ENCODE measurements at regions not wholly inside any gene's neighbourhood (a gene's known extent, or its start where the extent isn't known, plus 50 kb on each side); places are given as distances from the start of the nearest gene placed in this dataset.

DNA sequence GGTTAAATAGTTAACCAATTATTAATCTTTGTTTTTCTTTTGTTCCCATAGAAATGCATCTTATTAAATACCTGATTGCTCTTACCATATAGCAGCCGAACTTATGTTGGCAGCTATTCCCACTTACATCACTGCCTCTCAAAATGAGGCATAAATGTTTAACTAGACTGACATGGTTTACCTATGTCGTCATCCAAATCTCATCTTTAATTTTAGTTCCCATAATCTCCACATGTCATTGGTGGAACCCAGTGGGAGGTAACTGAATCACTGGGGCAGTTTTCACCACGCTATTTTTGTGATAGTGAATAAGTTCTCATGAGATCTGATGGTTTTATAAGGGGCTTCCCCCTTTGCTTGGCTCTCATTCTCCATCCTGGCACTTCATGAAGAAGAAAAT lies 499.2 kb upstream of the ATP2B1 start:
- Mint-ChIP-seq H3K4me1 (peaks cover 14% of the 10 kb centered on the region), H3K9me3 (peaks cover 42% of the 10 kb centered on the region), H3K4me3 (no peak overlapping the region), H3K27ac (no peak overlapping the region), H3K36me3 (peaks cover 22% of the 10 kb centered on the region), H3K27me3 (ENCODE audit: low read depth) (no peaks in the 10 kb centered on the region)
- no peak for TF ChIP-seq CTCF (IDR thresholded peaks at IDR 0.05; ENCODE audit: unreplicated experiment)
- no peak for DNase-seq (ENCODE audit: low spot score in 2 of 2, unreplicated experiment in 2 of 2)

GRCh38 chr12:90205165-90205564 lies 496.5 kb upstream of the ATP2B1 start:
- no peak overlapping the region for H3K27ac Mint-ChIP-seq
- no peak overlapping the region for H3K4me3 Mint-ChIP-seq
- peaks cover 32% of the 10 kb centered on the region for H3K9me3 Mint-ChIP-seq
- peaks cover 15% of the 10 kb centered on the region for H3K4me1 Mint-ChIP-seq
- DNase-seq (ENCODE audit: low spot score in 2 of 2, unreplicated experiment in 2 of 2), result no peak
- H3K27me3 Mint-ChIP-seq (ENCODE audit: low read depth), result no peaks in the 10 kb centered on the region
- no peak for TF ChIP-seq CTCF (IDR thresholded peaks at IDR 0.05; ENCODE audit: unreplicated experiment)
- H3K36me3 Mint-ChIP-seq, result peaks cover 20% of the 10 kb centered on the region

GRCh38 chr12:90203556-90203955 lies 494.9 kb upstream of the ATP2B1 start:
- H3K36me3 Mint-ChIP-seq, result peaks cover 10% of the 10 kb centered on the region
- TF ChIP-seq CTCF (IDR thresholded peaks at IDR 0.05; ENCODE audit: unreplicated experiment), result no peak
- peak overlapping the region; percentile 57 for H3K27ac Mint-ChIP-seq
- peaks cover 21% of the 10 kb centered on the region for H3K9me3 Mint-ChIP-seq
- no peaks in the 10 kb centered on the region for H3K27me3 Mint-ChIP-seq (ENCODE audit: low read depth)
- H3K4me1 Mint-ChIP-seq, result peaks cover 23% of the 10 kb centered on the region
- no peak for DNase-seq (ENCODE audit: low spot score in 2 of 2, unreplicated experiment in 2 of 2)
- no peak overlapping the region for H3K4me3 Mint-ChIP-seq

GRCh38 chr12:90199006-90199405 lies 490.4 kb upstream of the ATP2B1 start:
- peaks cover 31% of the 10 kb centered on the region for H3K4me1 Mint-ChIP-seq
- H3K9me3 Mint-ChIP-seq, result peaks cover 25% of the 10 kb centered on the region
- H3K36me3 Mint-ChIP-seq, result peaks cover 6% of the 10 kb centered on the region
- no peak overlapping the region for H3K27ac Mint-ChIP-seq
- H3K27me3 Mint-ChIP-seq (ENCODE audit: low read depth), result no peaks in the 10 kb centered on the region
- no peak for DNase-seq (ENCODE audit: low spot score in 2 of 2, unreplicated experiment in 2 of 2)
- no peak overlapping the region for H3K4me3 Mint-ChIP-seq
- no peak for TF ChIP-seq CTCF (IDR thresholded peaks at IDR 0.05; ENCODE audit: unreplicated experiment)

GRCh38 chr12:90193500-90193899 lies 484.9 kb upstream of the ATP2B1 start:
- Mint-ChIP-seq H3K27me3 (ENCODE audit: low read depth) (no peaks in the 10 kb centered on the region), H3K4me1 (peaks cover 40% of the 10 kb centered on the region), H3K4me3 (no peak overlapping the region), H3K9me3 (peaks cover 19% of the 10 kb centered on the region), H3K27ac (peak overlapping the region; percentile 72), H3K36me3 (peaks cover 2% of the 10 kb centered on the region)
- no peak for DNase-seq (ENCODE audit: low spot score in 2 of 2, unreplicated experiment in 2 of 2)
- no peak for TF ChIP-seq CTCF (IDR thresholded peaks at IDR 0.05; ENCODE audit: unreplicated experiment)

DNA sequence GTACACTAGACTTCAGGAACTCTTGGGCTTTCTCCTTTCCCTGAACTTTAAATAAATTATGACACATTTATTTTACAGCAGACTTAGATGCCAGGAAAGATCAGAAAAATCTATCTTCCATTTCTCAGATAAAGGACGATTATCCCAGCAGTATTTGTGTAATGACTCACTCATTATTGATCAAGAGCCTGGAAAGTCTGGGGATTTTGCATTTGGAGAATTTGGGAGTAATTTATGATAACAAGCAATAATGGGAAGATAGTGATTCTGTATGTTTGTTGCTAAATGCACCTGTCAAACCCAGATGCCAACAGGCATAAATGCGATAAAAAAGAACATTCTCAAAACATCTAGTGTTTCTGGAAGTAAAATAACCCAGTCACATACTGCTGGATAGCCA lies 480.2 kb upstream of the ATP2B1 start:
- no peak for DNase-seq (ENCODE audit: low spot score in 2 of 2, unreplicated experiment in 2 of 2)
- TF ChIP-seq CTCF (IDR thresholded peaks at IDR 0.05; ENCODE audit: unreplicated experiment), result no peak
- Mint-ChIP-seq H3K9me3 (peaks cover 29% of the 10 kb centered on the region), H3K36me3 (peaks cover 2% of the 10 kb centered on the region), H3K4me3 (no peak overlapping the region), H3K27me3 (ENCODE audit: low read depth) (no peaks in the 10 kb centered on the region), H3K4me1 (peaks cover 25% of the 10 kb centered on the region), H3K27ac (peak overlapping the region; percentile 26)

Data from mesothelial cell of epicardium (in vitro differentiated cells).